GM12864 (cell line): ENCODE measurements at regions not wholly inside any gene's neighbourhood (a gene's known extent, or its start where the extent isn't known, plus 50 kb on each side); places are given as distances from the start of the nearest gene placed in this dataset.

Source experiments
- DNase-seq: peaks from one replicate; pipeline ENCODE4 v3.0.0-alpha.2; 2011; ENCODE audit warnings: low read depth
- H3K4me3 ChIP-seq: 2 replicates; pipeline ENCODE4 v1.5.1; 2011; ENCODE audit warnings: mild to moderate bottlenecking, low read depth, low read length, control low read depth
- CTCF ChIP-seq: IDR thresholded peaks from 2 replicates; pipeline ENCODE4 v1.5.1; 2011; ENCODE audit warnings: low read depth, mild to moderate bottlenecking, moderate library complexity, low read length, control low read depth, inconsistent platforms; ENCODE audit errors: missing control alignments

DNA sequence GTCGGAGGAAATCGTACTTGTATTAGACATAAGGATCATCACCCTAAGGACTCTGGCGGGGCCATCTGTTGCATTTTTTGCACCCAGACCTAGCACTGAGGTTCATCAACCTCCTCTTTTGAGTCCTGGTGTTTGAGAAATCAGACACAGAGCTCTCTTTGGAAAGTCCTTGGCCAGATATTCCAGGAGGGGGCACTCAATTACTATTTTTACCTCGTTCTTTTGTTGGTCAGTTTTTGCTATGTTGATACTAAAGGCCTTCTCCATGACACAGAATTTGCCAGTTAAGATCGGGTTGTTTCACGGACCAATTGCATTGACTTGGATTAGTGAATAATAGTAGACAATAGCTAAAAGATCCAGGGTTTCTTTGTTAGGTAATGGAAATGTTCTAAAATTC, 711.2 kb downstream of the KCNT2 start:
- DNase-seq: no peak
- H3K4me3 ChIP-seq: no peak overlapping the region
- TF ChIP-seq CTCF: no peak

DNA sequence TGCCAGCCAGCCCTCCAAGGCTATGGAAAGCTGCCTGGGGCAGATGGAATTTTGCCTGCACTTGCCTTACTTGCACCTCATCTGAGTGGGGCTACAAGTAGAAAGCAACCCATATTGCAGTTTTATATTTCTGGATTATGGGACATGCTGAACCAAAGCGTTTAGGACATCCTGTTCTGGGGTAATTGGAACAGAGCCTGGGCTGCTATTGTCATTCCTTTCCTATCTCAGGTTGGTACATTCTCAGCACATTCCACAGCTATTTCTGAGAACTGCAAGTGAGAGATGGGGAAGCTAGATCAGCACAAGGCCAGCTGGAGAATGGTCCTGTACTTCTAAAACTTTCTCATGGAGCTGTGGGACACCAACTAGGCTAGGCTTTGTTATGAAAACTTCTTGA, 713.8 kb downstream of the KCNT2 start:
- no peak for DNase-seq
- no peak for TF ChIP-seq CTCF
- H3K4me3 ChIP-seq: no peak overlapping the region

DNA sequence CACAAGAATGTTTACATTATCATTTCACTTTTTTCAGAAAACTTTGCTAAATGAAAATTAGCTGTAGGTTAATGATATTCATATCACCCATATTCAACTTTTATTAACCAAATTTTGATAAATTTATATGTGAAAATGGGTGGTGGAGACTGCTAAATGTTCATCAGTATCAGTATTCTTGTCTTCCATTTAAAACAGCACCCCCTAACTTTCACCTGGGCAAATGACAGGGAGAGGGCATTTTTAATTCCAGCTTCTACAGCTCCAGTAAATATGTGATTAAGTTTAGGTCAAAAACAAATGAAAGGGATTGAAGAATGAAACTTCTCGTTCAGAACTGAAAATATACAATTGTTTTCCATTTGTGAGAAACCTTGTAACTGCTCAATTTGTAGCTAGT, 722.2 kb downstream of the KCNT2 start:
- H3K4me3 ChIP-seq: no peak overlapping the region
- no peak for DNase-seq
- TF ChIP-seq CTCF: peak; percentile 13

DNA sequence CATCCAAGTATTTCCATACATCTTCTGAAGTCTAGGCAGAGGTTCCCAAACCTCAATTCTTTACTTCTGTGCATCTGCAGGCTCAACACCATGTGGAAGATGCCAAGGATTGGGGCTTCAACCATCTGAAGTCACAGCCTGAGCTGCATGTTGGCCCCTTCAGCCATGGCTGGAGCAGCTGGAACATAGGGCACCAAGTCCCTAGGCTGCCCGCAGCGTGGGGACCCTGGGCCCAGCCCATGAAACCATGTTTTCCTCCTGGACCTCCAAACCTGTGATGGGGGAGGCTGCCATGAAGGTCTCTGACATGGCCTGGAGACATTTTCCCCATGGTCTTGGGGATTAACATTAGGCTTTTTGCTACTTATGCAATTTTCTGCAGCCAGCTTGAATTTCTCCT, 729.8 kb downstream of the KCNT2 start:
- DNase-seq: no peak
- no peak overlapping the region for H3K4me3 ChIP-seq
- no peak for TF ChIP-seq CTCF

GRCh38 chr1:195876792-195877191, 731.4 kb downstream of the KCNT2 start:
- no peak for TF ChIP-seq CTCF
- DNase-seq: no peak
- no peak overlapping the region for H3K4me3 ChIP-seq

GRCh38 chr1:195872376-195872775, 735.9 kb downstream of the KCNT2 start:
- no peak for TF ChIP-seq CTCF
- no peak for DNase-seq
- no peak overlapping the region for H3K4me3 ChIP-seq

GRCh38 chr1:195867638-195868037, 740.6 kb downstream of the KCNT2 start:
- no peak for DNase-seq
- H3K4me3 ChIP-seq: no peak overlapping the region
- TF ChIP-seq CTCF: no peak
